ENCODE measurements at regions not wholly inside any gene's neighbourhood (a gene's known extent, or its start where the extent isn't known, plus 50 kb on each side); places are given as distances from the start of the nearest gene placed in this dataset.

- Histone ChIP-seq H3K4me1 (peaks cover 54% of the 10 kb centered on the region), H3K36me3 (ENCODE audit: control insufficient read depth, insufficient read depth, low read length) (no peaks in the 10 kb centered on the region), H3K27me3 (replicated peaks; ENCODE audit: control insufficient read depth, insufficient read depth, low read length) (no peaks in the 10 kb centered on the region), H3K4me3 (ENCODE audit: low read depth, low read length) (no peak overlapping the region), H3K9me3 (peaks cover 20% of the 10 kb centered on the region)
- POLR2A ChIA-PET, result interaction anchor here (1.0 kb wide), 1 partner anchor 159 kb away, joined by 4 read pairs; no protein-coding TSS in a partner anchor
- Mint-ChIP-seq H3K27ac (ENCODE audit: unreplicated experiment) (peak overlapping the region; percentile 73), H3K4me1 (ENCODE audit: low read depth, unreplicated experiment) (peaks cover 26% of the 10 kb centered on the region), H3K4me3 (ENCODE audit: unreplicated experiment) (peak overlapping the region; percentile 54), H3K9me3 (ENCODE audit: unreplicated experiment) (no peaks in the 10 kb centered on the region), H3K36me3 (ENCODE audit: insufficient read depth, unreplicated experiment) (peaks cover 6% of the 10 kb centered on the region), H3K27me3 (ENCODE audit: insufficient read depth, unreplicated experiment) (no peaks in the 10 kb centered on the region)
- TF ChIP-seq CTCF (IDR thresholded peaks at IDR 0.05; ENCODE audit: insufficient read depth in 1 of 2, low read depth in 1 of 2, low read length in 1 of 2, severe bottlenecking in 1 of 2, unreplicated experiment in 1 of 2), result no peak
- BruUV-seq (replicated peaks), result no TSS peak
- CTCF ChIA-PET, result interaction anchor here (0.9 kb wide), 1 partner anchor 156 kb away, joined by 3 read pairs; the partner anchor contains the start of gene JADE1
- intact Hi-C loops (cut with micrococcal nuclease; ENCODE audit: unreplicated experiment), result loop anchor here (1.0 to 5.0 kb wide), 4 partner anchors 63 to 366 kb away; partner anchors contain the start of gene PGRMC2
- peak; percentile 79 to 93 for DNase-seq
These were observed 155.7 kb upstream of the JADE1 start for GRCh38 chr4:128653527-128654444.

- Mint-ChIP-seq H3K27me3 (ENCODE audit: insufficient read depth, unreplicated experiment) (no peaks in the 10 kb centered on the region), H3K4me1 (ENCODE audit: low read depth, unreplicated experiment) (peaks cover 18% of the 10 kb centered on the region)
- peak; percentile 66 to 89 for DNase-seq
These were observed 159.8 kb upstream of the JADE1 start for GRCh38 chr4:128649575-128650205.

More at GRCh38 chr4:128649575-128650205, 159.8 kb upstream of the JADE1 start:
- peaks cover 3% of the 10 kb centered on the region for H3K9me3 ChIP-seq
- peak overlapping the region; percentile 19 for H3K4me3 Mint-ChIP-seq (ENCODE audit: unreplicated experiment)
- peak overlapping the region; percentile 66 for H3K27ac Mint-ChIP-seq (ENCODE audit: unreplicated experiment)
- TF ChIP-seq CTCF (IDR thresholded peaks at IDR 0.05; ENCODE audit: insufficient read depth in 1 of 2, low read depth in 1 of 2, low read length in 1 of 2, severe bottlenecking in 1 of 2, unreplicated experiment in 1 of 2), result no peak
- intact Hi-C loops (cut with micrococcal nuclease; ENCODE audit: unreplicated experiment), result loop anchor here (1.0 to 5.0 kb wide), 4 partner anchors 14 to 362 kb away; partner anchors contain the start of gene PGRMC2
- H3K9me3 Mint-ChIP-seq (ENCODE audit: unreplicated experiment), result no peaks in the 10 kb centered on the region
- no peak overlapping the region for H3K4me3 ChIP-seq (ENCODE audit: low read depth, low read length)
- BruUV-seq (replicated peaks), result no TSS peak
- peaks cover 49% of the 10 kb centered on the region for H3K4me1 ChIP-seq
- H3K36me3 Mint-ChIP-seq (ENCODE audit: insufficient read depth, unreplicated experiment), result peaks cover 6% of the 10 kb centered on the region
- H3K27me3 ChIP-seq (replicated peaks; ENCODE audit: control insufficient read depth, insufficient read depth, low read length), result no peaks in the 10 kb centered on the region
- CTCF ChIA-PET, result no interaction called here
- no peaks in the 10 kb centered on the region for H3K36me3 ChIP-seq (ENCODE audit: control insufficient read depth, insufficient read depth, low read length)
- POLR2A ChIA-PET, result no interaction called here

Measured in Caco-2 (cell line).